IPS-15b (cell line): ENCODE measurements at regions not wholly inside any gene's neighbourhood (a gene's known extent, or its start where the extent isn't known, plus 50 kb on each side); places are given as distances from the start of the nearest gene placed in this dataset.
"Not testable (repeated sequence)": the region's sequence is repeated elsewhere in the genome, so short reads cannot be mapped to it uniquely, and the experiment has no call there.

Experiments
- H3K27me3 ChIP-seq: one replicate; pipeline ENCODE4 v1.6.1; 2013; ENCODE audit warnings: low read length; ENCODE audit not compliant: control insufficient read depth, insufficient read depth
- H3K36me3 ChIP-seq: one replicate; pipeline ENCODE4 v1.6.1; 2013; ENCODE audit warnings: low read length; ENCODE audit not compliant: control insufficient read depth, insufficient read depth
- H3K4me1 ChIP-seq: one replicate; pipeline ENCODE4 v1.6.1; 2013; ENCODE audit warnings: mild to moderate bottlenecking, low read length; ENCODE audit not compliant: control insufficient read depth, insufficient read depth
- H3K4me3 ChIP-seq: one replicate; pipeline ENCODE4 v1.5.1; 2013; ENCODE audit warnings: low read depth, low read length
- H3K9ac ChIP-seq: one replicate; pipeline ENCODE4 v1.6.1; 2013; ENCODE audit warnings: low read depth, mild to moderate bottlenecking, low read length
- H3K9me3 ChIP-seq: one replicate; pipeline ENCODE4 v1.6.1; 2013; ENCODE audit warnings: mild to moderate bottlenecking, low read length; ENCODE audit not compliant: control insufficient read depth, insufficient read depth

DNA sequence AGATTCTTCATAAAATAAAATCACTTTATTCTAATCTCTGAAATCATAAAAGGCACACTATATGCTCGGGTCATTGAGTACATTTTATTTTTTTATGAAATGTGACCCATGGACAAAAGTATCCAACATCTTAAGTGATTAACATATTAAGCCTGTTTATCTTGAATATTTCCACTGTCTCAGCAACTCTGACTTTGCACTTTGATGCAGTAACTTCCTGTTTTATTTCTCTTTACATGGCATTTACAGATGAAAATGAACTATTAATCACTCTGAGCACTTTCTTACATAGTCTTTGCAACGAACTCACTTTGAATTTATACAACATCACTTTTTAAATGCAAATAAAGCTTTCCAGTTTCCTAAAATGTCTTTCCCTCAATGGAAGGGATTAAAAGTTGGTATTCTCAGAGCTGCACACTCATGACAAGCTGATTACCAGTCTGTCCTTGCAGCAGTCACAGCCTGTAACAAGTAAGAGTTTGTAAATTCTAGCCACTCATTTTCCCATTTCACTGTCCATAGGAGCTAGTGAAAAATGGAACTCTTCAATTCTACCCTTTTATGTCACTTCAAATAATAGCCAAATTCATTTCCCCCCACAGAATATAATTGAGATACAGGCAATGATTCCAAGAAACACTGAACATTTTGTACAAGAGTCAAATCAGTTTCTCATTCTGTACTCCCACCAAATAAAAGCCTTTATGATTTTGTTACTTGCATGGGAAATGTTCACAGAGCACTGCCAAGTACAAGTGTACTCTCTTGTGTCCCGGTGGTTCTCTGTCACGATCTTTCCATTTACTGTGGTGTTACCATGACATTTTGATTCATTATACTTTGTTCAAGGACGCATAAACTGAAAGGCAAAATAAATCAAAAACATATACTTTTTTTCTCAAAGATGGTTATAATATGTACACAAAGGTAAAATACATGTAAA, 1968.9 kb downstream of the PCDH9 start:
- H3K36me3 ChIP-seq, result no peaks in the 10 kb centered on the region
- H3K9me3 ChIP-seq, result no peaks in the 10 kb centered on the region
- H3K4me3 ChIP-seq, result no peak overlapping the region
- peaks cover 4% of the 10 kb centered on the region for H3K4me1 ChIP-seq
- no peak overlapping the region for H3K9ac ChIP-seq
- no peaks in the 10 kb centered on the region for H3K27me3 ChIP-seq

DNA sequence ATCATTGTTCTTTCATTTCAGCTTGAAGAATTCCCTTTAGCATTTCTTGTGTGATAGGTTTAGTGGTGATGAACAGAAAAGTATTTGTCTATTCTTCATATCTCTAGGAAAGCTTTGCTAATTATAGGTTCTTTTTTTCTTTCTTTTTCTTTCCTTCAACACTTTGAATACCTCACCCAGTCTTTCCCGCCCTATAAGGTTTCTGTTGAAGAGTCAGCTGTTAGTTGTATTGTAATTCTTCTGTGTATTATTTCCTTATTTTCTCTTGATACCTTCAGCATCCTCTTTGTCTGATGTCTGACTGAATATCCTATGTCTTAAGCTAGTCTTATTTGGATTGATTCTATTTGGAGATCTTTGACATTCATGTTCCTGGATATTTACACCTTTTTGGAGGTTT, 1989.4 kb downstream of the PCDH9 start:
- Histone ChIP-seq H3K9me3 (no peaks in the 10 kb centered on the region), H3K4me3 (no peak overlapping the region), H3K27me3 (no peaks in the 10 kb centered on the region), H3K9ac (no peak overlapping the region), H3K36me3 (no peaks in the 10 kb centered on the region), H3K4me1 (no peaks in the 10 kb centered on the region)

DNA sequence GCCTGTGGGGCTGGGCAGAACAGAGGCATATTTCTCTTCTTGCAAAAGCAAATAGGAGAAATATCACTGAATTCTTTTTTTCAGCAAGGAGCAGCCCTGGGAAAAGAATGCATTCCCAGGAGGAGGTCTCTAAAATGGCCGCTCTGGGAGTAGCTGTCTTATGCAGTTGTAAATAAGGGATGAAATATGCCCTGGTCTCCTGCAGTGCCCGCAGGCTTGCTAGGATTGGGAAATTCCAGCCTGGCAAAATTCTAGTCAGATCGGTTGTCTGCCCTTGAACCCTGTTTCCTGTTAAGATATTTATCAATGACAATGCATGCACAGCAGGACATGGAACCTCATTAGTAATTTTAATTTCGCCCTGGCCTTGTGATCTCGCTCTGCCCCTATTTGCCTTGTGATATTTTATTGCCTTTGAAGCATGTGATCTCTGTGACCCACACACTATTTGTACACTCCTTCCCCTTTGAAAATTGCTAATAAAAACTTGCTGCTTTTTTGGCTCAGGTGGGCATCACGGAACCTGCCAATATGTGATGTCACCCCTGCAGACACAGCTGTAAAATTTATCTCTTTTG, 1993.2 kb downstream of the PCDH9 start:
- Histone ChIP-seq H3K27me3 (no peaks in the 10 kb centered on the region), H3K9ac (no peak overlapping the region), H3K9me3 (no peaks in the 10 kb centered on the region), H3K4me1 (no peaks in the 10 kb centered on the region), H3K36me3 (no peaks in the 10 kb centered on the region), H3K4me3 (no peak overlapping the region)

DNA sequence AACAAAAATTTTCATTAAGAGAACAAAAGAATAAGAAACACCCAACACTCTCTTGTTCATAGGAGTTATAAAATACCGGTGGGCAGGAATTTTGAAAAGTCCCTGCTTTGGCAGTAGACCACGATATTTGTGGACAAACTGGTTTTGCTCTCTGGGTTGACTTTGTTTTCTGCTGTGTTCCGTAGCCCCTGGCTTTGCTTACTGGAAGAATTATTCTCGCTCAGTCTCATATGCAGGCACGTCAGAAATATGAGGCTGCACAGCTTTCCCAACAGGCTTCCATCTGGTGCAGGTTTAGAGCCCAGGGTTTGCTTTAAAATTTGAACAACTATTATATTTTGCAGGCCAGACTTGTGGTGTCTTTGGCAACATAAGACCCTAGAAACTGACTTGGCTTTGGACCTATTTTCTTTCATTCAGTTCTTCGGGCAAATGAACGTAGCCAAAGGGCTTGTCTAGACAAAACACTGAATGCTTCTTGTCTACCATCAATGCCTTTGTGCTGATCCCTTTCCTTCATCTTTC, 2012.6 kb downstream of the PCDH9 start:
- no peak overlapping the region for H3K4me3 ChIP-seq
- no peaks in the 10 kb centered on the region for H3K27me3 ChIP-seq
- no peak overlapping the region for H3K9ac ChIP-seq
- no peaks in the 10 kb centered on the region for H3K4me1 ChIP-seq
- no peaks in the 10 kb centered on the region for H3K36me3 ChIP-seq
- H3K9me3 ChIP-seq, result no peaks in the 10 kb centered on the region

DNA sequence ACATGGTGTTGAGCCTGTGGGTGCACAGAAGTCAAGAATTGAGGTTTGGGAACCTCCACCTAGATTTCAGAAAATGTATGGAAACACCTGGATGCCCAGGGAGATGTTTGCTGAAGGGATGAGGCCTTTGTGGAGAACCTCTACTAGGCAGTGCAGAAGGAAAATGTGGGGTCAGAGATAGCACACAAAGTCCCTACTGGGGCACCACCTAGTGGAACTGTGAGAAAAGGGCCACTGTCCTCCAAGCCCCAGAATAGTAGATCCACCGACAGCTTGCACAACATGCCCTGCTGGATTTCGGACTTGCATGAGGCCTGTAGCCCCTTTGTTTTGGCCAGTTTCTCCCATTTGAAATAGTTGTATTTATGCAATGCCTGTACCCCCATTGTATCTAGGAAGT, 2027.3 kb downstream of the PCDH9 start:
- not testable (repeated sequence) for H3K9ac ChIP-seq, H3K27me3 ChIP-seq, H3K4me3 ChIP-seq, H3K4me1 ChIP-seq, H3K36me3 ChIP-seq, H3K9me3 ChIP-seq

DNA sequence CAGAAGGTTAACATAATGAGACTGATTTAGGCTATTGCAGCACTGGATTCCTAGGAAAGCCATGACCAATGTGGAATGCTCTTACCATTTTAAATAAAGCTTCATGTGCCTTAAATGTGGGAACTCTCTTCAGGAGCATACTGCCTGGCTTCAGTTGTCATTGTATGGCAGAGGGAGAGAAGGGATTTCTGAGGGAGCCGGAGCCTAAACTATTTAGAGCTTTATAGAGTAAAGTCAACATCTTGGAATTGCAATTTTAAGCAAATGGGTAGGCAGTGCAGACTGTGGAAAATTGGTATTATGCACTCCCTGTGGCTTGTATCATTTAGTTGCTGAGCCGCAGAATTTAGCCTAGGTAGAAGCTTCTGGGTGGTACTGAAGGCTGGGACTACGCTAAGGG, 2041.4 kb downstream of the PCDH9 start:
- Histone ChIP-seq H3K36me3 (no peaks in the 10 kb centered on the region), H3K27me3 (no peaks in the 10 kb centered on the region), H3K4me1 (no peaks in the 10 kb centered on the region), H3K9ac (no peak overlapping the region), H3K4me3 (no peak overlapping the region), H3K9me3 (no peaks in the 10 kb centered on the region)

DNA sequence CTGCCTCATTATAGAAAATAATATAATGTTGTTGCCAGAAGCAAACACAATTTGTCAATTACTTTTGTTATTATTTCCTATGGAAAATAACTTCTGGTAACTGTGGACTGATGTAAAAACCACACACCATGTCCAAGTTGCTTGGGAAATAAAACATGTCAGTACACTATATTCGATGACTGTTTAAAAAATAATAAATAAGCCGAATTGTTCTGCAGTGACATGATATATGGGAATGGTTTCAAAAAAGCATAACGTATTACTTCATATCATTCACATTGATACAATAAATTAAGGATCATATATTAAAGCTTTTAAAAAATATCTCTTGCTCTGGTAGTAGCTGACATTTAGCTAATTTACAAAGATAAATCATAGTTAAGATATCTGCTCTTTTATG, 2062.1 kb downstream of the PCDH9 start:
- Histone ChIP-seq H3K9ac (no peak overlapping the region), H3K4me3 (no peak overlapping the region), H3K36me3 (no peaks in the 10 kb centered on the region), H3K27me3 (no peaks in the 10 kb centered on the region), H3K4me1 (no peaks in the 10 kb centered on the region), H3K9me3 (no peaks in the 10 kb centered on the region)

DNA sequence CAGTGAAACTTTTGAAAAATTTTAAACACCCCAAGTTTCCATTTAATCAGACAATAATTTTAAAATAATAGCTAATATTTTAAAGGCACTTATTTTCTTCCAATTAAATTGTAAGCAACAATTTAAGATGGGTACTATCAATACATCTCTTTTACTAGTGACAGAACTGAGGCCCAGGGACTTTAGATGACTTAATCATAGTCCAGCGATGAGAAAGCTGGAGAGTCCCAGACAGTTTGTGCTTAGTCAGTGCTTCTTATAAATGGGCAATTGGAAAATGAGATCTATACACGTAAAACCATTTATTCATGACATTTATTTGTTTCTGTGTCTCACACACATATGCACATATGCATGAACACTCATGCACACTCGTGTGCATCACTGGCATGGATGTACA, 2063.5 kb downstream of the PCDH9 start:
- Histone ChIP-seq H3K27me3 (no peaks in the 10 kb centered on the region), H3K4me1 (no peaks in the 10 kb centered on the region), H3K9ac (no peak overlapping the region), H3K36me3 (no peaks in the 10 kb centered on the region), H3K4me3 (no peak overlapping the region), H3K9me3 (no peaks in the 10 kb centered on the region)

DNA sequence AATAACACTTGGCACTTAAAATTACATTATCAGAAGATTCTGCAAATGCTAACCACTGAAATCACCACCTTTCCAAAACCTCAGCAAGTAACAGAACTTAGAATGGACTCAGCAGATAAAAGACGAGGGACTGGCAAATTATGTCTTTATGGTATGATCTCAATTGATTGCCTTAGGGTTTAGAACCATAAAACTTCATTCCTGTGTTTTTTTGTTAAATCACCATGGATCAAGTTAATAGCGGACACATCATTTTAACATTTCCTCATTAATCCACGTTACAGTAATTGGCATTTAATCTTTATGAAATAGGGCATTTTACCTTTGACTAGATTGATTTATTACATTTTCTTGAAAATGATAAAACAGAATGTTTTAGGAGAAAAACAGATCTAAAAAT, 2070.3 kb downstream of the PCDH9 start:
- Histone ChIP-seq H3K9me3 (no peaks in the 10 kb centered on the region), H3K4me3 (no peak overlapping the region), H3K36me3 (no peaks in the 10 kb centered on the region), H3K9ac (no peak overlapping the region), H3K4me1 (no peaks in the 10 kb centered on the region), H3K27me3 (no peaks in the 10 kb centered on the region)

DNA sequence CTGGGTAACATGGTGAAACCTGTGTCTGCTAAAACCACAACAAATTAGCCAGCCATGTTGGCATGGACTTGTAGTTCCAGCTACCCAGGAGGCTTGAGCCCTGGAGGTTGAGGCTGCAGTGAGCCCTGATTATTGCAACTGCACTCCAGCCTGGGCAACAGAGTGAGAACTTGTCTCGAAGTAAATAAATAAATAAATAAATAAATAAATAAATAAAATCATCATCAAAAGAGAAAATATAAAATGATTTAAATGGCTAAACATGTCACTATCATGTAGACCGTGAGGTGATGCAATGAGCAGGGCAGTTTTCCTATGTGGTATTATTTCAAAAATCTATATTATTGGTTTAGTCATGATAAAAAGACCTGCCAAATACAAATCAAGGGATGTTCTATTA, 2074.3 kb downstream of the PCDH9 start:
- no peak overlapping the region for H3K9ac ChIP-seq
- H3K4me3 ChIP-seq, result no peak overlapping the region
- no peaks in the 10 kb centered on the region for H3K36me3 ChIP-seq
- no peaks in the 10 kb centered on the region for H3K4me1 ChIP-seq
- H3K27me3 ChIP-seq, result no peaks in the 10 kb centered on the region
- no peaks in the 10 kb centered on the region for H3K9me3 ChIP-seq

DNA sequence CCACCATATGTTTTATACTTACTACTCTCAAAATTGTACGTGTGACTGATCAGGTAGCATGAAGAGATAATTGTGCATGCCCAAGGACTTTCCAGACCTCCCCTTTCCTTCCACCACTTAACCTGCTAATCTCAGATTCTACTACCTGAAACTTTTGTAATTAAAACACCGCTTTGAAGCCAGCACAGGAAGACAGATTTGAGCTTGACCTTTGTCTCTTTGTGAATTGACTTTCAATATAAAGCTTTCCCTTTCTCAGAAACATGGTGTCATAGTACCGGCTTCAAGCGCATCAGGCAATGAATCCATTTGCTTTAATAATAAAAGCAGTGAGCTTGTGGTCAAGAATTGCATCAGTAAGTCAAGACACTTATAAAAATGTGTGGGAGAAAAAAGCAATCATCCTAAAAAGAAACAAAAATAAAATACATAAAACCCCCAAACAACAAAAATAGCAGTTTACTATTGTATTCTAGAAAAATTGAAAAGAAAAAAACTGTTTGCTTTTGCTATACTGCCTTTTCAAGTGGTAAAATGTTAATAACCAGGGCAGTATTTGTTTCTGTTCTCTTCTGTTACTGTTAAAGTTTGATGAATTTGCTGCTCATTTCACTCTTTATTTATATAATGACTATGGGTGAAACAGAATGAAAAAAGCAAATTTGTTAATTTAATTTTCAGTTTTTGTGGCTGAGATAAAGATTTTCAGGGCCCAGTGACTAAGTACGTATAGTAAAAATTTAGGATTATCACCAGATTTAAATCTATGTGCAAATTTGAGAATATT, 2075.3 kb downstream of the PCDH9 start:
- Histone ChIP-seq H3K36me3 (no peaks in the 10 kb centered on the region), H3K4me1 (no peaks in the 10 kb centered on the region), H3K4me3 (no peak overlapping the region), H3K9ac (no peak overlapping the region), H3K9me3 (no peaks in the 10 kb centered on the region), H3K27me3 (no peaks in the 10 kb centered on the region)
